Activated naive CD4-positive, alpha-beta T cell treated with Interleukin-2 at 50 U/mL for 16 hours (primary cell): ENCODE measurements at regions not wholly inside any gene's neighbourhood (a gene's known extent, or its start where the extent isn't known, plus 50 kb on each side); places are given as distances from the start of the nearest gene placed in this dataset.
"Not testable (repeated sequence)": the region's sequence is repeated elsewhere in the genome, so short reads cannot be mapped to it uniquely, and the experiment has no call there.

ENCODE experiments used
- DNase-seq: peaks from one replicate; pipeline ENCODE4 v3.0.0-alpha.2; 2020

- no peak for DNase-seq
These were observed 150.9 kb downstream of the RPLP1 start for GRCh38 chr15:69603369-69604071.

DNA sequence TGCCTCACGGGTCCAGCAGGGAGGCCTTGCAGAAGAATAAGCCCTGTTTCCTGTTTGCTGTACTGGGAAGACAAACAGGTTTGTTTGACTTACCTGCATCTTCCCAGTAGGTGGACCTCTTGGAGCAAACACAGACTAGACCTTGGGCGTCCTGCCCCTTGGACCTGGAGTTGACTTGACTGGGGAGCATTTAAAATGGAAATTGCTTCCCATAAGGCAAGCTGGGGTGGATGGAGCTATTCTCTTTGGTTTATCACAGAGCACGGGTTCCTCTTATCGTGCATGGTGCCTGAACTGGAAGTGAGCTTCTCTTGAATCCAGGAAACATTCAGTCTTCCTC lies 151.4 kb downstream of the RPLP1 start:
- DNase-seq, result no peak

DNA sequence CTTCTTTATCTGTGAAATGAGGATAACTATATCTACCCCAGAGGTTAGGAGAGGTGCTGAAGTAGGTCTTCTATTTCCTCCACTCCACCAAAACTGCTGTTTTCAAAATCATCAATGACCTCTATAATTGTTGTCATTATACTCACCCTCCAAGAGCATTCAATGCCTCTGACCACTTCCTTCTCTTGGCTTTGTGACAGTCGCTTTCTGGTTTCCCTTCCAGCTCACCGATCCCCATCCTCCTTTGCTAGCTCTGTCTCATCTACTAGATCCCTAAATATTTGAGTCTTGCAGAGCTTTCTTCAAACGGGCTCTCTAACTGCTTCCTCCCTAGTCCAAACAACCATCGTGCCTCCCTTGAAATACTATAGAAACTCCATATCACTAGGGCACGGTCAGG lies 153.5 kb downstream of the RPLP1 start:
- DNase-seq, result no peak

DNA sequence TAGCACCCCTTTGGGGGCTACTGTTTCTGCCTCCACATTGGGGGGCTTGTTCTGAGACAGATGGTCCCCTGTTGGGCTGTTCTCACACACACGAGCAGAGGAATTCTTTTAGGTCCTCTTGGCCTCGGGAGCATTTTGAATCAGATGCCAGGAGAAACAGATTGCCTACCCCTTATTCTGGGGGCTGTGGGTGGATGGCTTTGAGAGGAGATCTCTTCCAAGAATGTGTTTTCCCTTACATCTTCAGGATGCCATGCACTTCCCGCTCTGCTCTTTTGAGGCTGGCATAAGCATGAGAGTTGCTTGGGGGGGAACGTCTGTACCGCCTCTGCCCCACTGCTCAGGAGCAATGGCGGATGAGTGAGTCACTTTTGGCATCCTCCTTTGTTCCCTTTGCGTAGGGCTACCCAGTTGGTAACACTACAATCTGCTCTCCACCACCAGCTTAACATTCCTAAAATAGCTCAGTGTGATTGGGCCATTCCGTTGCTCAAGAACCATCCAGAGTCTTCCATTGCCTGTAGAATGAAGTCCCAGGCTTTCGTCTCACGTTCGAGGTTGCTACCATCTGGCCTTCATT lies 154.4 kb downstream of the RPLP1 start:
- no peak for DNase-seq

DNA sequence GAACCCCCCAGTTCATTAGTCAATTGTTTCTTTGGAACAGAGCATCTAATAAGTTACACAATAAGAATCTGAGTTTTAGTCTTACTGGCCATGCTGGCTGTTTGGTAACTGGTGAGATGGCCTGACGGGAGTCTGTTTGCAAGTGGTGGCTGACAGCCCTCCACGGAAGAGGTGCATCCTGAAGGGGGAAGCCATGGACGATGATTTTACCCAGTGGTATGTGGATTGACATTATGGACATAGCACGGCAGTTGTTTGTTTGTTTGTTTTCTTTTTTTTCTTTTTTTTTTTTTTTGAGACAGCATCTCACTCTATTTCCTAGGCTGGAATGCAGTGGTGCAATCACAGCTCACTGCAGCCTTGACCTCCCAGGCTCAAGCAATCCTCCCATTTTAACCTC lies 156.0 kb downstream of the RPLP1 start:
- no peak for DNase-seq

DNA sequence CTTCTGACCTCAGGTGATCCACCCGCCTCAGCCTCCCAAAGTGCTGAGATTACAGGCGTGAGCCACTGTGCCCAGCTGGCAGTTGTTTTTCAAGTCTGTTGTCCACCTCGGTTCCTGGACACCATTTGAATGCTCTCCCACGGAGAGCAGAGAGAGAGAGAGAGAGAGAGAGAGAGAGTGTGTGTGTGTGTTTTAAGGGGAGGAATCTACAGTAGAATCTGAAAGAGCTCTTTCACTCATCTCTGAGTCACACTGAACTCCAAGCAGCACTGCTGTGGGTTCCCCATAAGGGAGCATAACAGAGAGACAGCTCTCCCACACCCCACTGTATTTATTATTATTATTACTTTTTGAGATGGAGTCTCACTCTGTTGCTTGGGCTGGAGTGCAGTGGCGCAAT lies 156.6 kb downstream of the RPLP1 start:
- DNase-seq, result no peak

GRCh38 chr15:69609776-69610175 lies 157.2 kb downstream of the RPLP1 start:
- DNase-seq, result no peak

- no peak for DNase-seq
These were observed 157.7 kb downstream of the RPLP1 start for GRCh38 chr15:69610277-69610676.

GRCh38 chr15:69610858-69611257 lies 158.2 kb downstream of the RPLP1 start:
- DNase-seq, result no peak

DNA sequence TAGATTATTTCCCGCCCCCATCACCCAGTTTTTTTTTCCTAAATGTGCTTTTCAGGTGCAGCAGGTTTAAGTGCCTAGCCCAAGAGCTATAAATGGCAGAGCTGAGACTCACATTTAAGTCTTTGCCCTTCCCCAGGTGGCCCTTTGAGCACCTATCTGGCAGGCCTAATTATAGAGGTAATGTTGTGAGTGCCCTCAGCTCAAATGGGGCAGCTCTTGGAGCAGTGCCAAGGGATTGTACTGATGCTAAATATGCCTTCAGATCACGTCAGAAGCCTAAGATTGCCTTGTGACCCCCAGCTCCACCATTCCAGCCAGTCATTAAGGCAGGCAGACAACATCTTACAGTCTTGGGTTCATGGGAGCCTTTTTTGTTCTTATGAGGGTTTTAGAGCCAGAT lies 159.5 kb downstream of the RPLP1 start:
- DNase-seq, result no peak

- no peak for DNase-seq
These were observed 160.6 kb downstream of the RPLP1 start for GRCh38 chr15:69613182-69613581.

DNA sequence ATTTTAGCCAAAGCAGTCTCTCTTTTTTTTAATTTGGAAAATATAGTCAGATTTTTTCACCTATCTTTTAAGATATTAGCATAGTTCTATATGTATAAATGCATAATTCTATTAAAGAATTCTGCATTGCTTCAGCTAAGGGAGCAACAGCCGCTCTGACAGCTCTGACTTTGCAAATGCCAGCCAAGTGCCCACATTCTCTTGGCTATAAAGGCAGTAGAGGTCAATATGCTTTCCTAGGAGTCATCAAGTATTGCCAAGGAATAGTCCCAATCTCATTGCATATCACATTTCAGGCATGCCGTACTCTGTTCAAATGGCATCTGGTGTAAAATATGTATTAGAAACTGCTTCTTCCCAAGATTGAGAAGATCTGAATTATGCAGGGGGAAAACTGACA lies 161.4 kb downstream of the RPLP1 start:
- no peak for DNase-seq

DNA sequence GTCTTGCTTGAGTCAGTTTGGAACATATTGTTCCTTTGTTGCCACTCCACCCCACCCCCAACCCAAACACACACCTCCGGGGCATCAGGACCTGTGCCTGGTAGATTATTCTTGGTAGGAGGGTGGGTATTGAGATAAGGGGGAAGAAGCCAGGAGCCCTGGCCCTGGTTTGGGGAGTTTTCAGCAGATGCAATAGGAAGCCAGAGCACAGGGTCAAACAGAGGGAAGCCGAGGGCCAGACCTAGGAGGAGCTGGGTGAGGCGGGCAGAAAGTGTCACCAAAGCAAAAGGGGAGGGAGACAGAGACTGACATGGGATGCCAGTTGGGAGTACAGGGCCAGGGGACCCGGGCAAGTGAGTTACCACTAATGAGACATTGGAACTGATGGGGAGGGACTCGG lies 163.1 kb downstream of the RPLP1 start:
- DNase-seq, result no peak

- DNase-seq, result no peak
These were observed 163.9 kb downstream of the RPLP1 start for GRCh38 chr15:69616558-69616957.

DNA sequence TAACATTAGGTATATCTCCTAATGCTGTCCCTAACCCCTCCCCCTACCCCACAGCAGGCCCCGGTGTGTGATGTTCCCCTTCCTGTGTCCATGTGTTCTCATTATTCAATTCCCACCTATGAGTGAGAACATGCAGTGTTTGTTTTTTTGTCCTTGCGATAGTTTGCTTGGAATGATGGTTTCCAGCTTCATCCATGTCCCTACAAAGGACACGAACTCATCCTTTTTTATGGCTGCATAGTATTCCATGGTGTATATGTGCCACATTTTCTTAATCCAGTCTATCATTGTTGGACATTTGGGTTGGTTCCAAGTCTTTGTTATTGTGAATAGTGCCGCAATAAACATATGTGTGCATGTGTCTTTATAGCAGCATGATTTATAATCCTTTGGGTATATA lies 164.5 kb downstream of the RPLP1 start:
- not testable (repeated sequence) for DNase-seq

GRCh38 chr15:69623392-69624154 lies 171.0 kb downstream of the RPLP1 start:
- no peak for DNase-seq

DNA sequence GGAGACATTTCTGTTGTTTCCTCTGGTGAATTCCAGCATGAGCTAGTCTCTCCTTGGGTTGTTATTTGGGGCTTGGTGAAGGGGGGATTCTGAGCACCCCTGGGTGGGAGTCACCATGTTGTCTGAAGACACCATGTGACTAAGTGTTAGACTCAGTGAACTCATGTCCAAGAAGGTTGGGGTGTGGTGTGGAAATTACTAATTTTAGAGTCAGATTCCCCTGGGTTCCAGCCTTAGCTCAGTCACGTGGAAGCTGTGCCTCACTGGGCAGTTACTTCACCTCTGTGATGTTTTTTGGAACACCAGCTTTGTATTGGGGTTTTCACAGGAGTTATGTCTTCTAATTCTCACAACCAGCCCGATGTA lies 171.5 kb downstream of the RPLP1 start:
- DNase-seq, result no peak

GRCh38 chr15:69624816-69625215 lies 172.2 kb downstream of the RPLP1 start:
- no peak for DNase-seq

DNA sequence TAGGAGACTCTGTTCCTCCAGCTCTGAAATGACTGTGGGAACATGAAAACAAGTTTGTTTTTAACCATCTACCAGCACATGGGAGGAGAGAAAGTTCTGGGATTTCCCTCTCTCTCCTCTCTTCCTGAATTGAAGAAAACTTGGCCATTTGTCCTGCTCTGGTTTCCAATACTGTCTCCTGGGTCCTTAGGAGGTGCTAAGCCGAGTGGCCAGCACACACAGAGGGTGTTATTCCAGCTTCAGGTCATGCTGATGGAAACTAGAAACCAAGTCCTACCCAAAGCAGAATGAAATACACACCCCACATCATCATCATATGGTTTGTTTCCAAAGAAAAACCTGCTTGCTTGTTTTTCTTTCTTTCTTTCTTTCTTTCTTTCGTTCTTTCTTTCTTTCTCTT lies 172.7 kb downstream of the RPLP1 start:
- DNase-seq, result no peak

DNA sequence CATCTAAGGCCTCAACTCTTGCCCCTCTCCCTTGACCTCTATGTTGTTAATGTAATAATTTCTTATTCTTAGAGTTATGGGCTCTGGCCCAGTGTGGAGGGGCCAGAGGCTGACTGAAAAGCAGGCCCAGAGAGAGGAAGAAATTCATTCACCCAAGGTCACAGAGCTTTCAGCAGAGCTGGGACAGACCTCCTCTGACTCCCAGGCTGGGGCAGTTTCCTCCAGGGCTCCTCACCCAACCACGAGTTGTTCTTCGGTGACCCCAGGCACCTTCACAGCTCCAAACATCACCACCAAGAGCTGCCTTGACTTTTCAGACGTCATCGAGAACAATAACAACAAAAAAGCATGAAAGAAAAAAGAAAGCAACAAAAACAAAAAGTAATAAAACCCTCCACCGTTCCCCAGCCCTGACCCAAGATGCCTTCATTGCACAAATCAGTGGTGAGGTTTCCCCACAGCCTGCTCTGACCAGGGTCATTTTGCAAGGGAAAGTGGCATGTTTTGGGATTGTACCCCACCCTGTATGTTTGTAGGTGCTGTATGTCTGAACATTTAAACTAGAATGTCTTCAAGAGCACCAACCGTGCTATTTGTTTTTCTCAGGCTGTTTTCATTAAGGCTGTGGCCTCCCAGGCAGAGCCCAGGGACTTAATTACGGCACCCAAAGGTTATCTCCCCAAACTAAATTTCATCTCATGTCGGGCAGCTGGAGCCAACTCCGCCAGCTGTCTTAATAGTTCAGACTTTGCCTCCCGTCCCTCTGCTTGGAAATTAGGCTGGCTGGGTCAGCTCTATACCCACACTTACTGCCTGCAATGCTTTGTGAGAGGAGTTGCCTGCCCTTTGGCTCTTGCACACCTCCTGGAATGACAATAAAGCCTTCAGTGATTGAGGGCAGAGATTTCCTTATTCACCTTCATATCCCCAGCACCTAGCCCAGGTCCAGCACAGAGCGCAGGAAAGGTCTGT lies 173.8 kb downstream of the RPLP1 start:
- no peak for DNase-seq

GRCh38 chr15:69627548-69628158 lies 175.0 kb downstream of the RPLP1 start:
- DNase-seq, result no peak

DNA sequence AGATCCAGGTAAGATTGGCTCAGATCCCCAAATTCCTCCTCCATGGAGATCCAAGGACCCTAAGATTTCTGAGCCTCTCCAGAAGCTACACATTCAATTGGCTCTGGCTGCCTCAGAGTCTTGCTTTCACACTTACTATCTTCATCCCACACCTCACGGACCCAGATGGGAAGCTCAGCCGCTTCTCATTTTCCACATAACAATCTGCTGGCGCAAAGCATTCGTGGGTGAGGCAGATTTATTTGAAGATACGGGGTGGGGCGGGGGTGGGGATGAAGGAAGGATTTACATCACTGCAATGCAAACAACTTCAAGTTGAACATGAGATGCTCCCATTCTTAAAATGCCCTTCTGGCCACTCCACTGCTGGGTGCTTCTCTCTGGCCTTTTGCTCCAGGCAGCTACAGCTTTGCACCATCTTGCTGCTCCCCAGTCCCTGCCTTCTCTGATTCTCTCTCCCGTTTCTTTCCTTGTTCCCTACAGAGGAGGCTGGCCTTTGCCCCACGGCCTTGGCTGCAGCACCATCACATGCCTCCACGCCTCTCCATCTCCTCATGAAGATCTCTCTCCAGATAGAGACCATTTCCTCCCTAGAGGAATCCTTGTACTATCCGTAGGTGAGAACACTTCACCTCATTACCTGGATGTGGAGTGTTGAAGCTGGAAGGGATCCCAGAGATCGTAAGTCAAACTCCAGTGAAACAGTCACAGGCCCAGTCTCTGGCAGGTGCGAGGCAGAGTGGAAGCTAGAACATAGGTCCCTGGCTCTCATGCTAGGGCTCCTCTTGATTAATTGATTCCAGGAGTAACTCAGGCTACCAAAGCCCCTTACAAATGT lies 175.9 kb downstream of the RPLP1 start:
- no peak for DNase-seq
